ENCODE measurements at regions not wholly inside any gene's neighbourhood (a gene's known extent, or its start where the extent isn't known, plus 50 kb on each side); places are given as distances from the start of the nearest gene placed in this dataset.

DNA sequence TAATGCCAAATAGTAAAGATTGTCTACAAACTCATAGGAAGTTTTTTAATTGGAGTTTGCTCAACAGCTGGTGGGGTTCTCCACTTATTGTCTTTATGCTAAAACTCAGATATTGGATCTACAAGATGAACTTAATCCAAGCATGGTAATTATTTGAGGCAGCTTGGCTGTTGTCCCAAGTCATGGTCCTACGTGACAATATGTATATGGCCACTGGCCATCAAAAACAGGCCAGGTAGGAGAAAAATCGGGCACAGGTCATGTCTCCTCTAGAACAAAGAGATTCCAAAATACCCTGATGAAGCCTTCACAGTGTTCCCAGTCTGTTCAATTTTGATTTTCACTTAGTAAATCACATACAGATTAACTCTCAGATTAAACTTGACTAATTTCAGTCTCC, 606.4 kb downstream of the TNS3 start:
- Histone ChIP-seq H3K4me3 (no peak overlapping the region), H2AFZ (ENCODE audit: control insufficient read depth, low read depth, low read length) (no peak overlapping the region), H3K4me2 (ENCODE audit: control insufficient read depth, insufficient read depth) (no peak overlapping the region), H4K20me1 (ENCODE audit: control insufficient read depth, insufficient read depth) (no peaks in the 10 kb centered on the region), H3K9ac (ENCODE audit: control insufficient read depth, insufficient read depth, low read length) (no peak overlapping the region), H3K27me3 (replicated peaks in 1 of 2; ENCODE audit: control insufficient read depth in 2 of 2, insufficient read depth in 2 of 2, low read length in 1 of 2) (no peaks in the 10 kb centered on the region), H3K9me3 (replicated peaks; ENCODE audit: control insufficient read depth, insufficient read depth, low read length) (no peaks in the 10 kb centered on the region), H3K79me2 (ENCODE audit: control insufficient read depth, insufficient read depth, low read length) (no peaks in the 10 kb centered on the region), H3K4me1 (ENCODE audit: control insufficient read depth, insufficient read depth, low read length) (no peaks in the 10 kb centered on the region), H3K36me3 (ENCODE audit: control insufficient read depth in 2 of 2, insufficient read depth in 2 of 2, low read length in 1 of 2) (no peaks in the 10 kb centered on the region), H3K27ac (ENCODE audit: control insufficient read depth, insufficient read depth) (no peak overlapping the region)
- intact Hi-C loops (cut with micrococcal nuclease; ENCODE audit: unreplicated experiment) (no loop called here), in situ Hi-C loops (cut with MboI) (no loop called here)
- no TSS peak for BruUV-seq (replicated peaks)
- DNase-seq (ENCODE audit: low read depth, low spot score) (no peak), ATAC-seq (no peak), FAIRE-seq (no peak)
- ChIA-PET RAD21 (ENCODE audit: unreplicated experiment) (no interaction called here), SMC1A (ENCODE audit: uncharacterized antibody, unreplicated experiment) (interaction anchor here (0.6 to 1.2 kb wide), 2 partner anchors 27 to 574 kb away, joined by 3 to 4 read pairs; no protein-coding TSS in a partner anchor), POLR2A (no interaction called here), CTCF (interaction anchor here (0.6 kb wide), 1 partner anchor 309 kb away, joined by 5 read pairs; no protein-coding TSS in a partner anchor)
- 10% methylated on average over 2 of the region's 2 CpGs for WGBS (ENCODE audit: insufficient coverage, insufficient replicate concordance, low lambda C conversion rate, missing lambda C conversion rate)
- TF ChIP-seq, protein P1, sequence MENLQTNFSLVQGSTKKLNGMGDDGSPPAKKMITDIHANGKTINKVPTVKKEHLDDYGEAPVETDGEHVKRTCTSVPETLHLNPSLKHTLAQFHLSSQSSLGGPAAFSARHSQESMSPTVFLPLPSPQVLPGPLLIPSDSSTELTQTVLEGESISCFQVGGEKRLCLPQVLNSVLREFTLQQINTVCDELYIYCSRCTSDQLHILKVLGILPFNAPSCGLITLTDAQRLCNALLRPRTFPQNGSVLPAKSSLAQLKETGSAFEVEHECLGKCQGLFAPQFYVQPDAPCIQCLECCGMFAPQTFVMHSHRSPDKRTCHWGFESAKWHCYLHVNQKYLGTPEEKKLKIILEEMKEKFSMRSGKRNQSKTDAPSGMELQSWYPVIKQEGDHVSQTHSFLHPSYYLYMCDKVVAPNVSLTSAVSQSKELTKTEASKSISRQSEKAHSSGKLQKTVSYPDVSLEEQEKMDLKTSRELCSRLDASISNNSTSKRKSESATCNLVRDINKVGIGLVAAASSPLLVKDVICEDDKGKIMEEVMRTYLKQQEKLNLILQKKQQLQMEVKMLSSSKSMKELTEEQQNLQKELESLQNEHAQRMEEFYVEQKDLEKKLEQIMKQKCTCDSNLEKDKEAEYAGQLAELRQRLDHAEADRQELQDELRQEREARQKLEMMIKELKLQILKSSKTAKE (IDR thresholded peaks at IDR 0.05; ENCODE audit: low read depth, poor library complexity, severe bottlenecking): no peak
- TF ChIP-seq NR2C1 (IDR thresholded peaks at IDR 0.05) (no peak), BRCA1 (IDR thresholded peaks at IDR 0.05; ENCODE audit: low read depth, low read length) (no peak), TCF12 (IDR thresholded peaks at IDR 0.05; ENCODE audit: low read depth, low read length) (no peak), SMC3 (IDR thresholded peaks at IDR 0.05; ENCODE audit: borderline replicate concordance, low read length) (no peak), WRNIP1 (IDR thresholded peaks at IDR 0.05; ENCODE audit: borderline replicate concordance, low read depth, low read length) (no peak), NR2F1 (conservative IDR thresholded peaks at IDR 0.05) (no peak), ZNF217 (IDR thresholded peaks at IDR 0.05) (no peak), BMI1 (IDR thresholded peaks at IDR 0.05; ENCODE audit: borderline replicate concordance) (no peak), ATF3 (IDR thresholded peaks at IDR 0.05; ENCODE audit: borderline replicate concordance, extremely low read depth, low read depth, low read length) (no peak), RBBP5 (conservative IDR thresholded peaks at IDR 0.05) (no peak), EGR1 (IDR thresholded peaks at IDR 0.05; ENCODE audit: borderline replicate concordance in 1 of 2, low read depth in 2 of 2, low read length in 2 of 2) (no peak), TCF3 (IDR thresholded peaks at IDR 0.05; ENCODE audit: borderline replicate concordance, insufficient read depth, low read depth, low read length) (no peak)
- TF ChIP-seq, protein P2, sequence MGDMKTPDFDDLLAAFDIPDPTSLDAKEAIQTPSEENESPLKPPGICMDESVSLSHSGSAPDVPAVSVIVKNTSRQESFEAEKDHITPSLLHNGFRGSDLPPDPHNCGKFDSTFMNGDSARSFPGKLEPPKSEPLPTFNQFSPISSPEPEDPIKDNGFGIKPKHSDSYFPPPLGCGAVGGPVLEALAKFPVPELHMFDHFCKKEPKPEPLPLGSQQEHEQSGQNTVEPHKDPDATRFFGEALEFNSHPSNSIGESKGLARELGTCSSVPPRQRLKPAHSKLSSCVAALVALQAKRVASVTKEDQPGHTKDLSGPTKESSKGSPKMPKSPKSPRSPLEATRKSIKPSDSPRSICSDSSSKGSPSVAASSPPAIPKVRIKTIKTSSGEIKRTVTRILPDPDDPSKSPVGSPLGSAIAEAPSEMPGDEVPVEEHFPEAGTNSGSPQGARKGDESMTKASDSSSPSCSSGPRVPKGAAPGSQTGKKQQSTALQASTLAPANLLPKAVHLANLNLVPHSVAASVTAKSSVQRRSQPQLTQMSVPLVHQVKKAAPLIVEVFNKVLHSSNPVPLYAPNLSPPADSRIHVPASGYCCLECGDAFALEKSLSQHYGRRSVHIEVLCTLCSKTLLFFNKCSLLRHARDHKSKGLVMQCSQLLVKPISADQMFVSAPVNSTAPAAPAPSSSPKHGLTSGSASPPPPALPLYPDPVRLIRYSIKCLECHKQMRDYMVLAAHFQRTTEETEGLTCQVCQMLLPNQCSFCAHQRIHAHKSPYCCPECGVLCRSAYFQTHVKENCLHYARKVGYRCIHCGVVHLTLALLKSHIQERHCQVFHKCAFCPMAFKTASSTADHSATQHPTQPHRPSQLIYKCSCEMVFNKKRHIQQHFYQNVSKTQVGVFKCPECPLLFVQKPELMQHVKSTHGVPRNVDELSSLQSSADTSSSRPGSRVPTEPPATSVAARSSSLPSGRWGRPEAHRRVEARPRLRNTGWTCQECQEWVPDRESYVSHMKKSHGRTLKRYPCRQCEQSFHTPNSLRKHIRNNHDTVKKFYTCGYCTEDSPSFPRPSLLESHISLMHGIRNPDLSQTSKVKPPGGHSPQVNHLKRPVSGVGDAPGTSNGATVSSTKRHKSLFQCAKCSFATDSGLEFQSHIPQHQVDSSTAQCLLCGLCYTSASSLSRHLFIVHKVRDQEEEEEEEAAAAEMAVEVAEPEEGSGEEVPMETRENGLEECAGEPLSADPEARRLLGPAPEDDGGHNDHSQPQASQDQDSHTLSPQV (IDR thresholded peaks at IDR 0.05): no peak
- TF ChIP-seq, protein P3, sequence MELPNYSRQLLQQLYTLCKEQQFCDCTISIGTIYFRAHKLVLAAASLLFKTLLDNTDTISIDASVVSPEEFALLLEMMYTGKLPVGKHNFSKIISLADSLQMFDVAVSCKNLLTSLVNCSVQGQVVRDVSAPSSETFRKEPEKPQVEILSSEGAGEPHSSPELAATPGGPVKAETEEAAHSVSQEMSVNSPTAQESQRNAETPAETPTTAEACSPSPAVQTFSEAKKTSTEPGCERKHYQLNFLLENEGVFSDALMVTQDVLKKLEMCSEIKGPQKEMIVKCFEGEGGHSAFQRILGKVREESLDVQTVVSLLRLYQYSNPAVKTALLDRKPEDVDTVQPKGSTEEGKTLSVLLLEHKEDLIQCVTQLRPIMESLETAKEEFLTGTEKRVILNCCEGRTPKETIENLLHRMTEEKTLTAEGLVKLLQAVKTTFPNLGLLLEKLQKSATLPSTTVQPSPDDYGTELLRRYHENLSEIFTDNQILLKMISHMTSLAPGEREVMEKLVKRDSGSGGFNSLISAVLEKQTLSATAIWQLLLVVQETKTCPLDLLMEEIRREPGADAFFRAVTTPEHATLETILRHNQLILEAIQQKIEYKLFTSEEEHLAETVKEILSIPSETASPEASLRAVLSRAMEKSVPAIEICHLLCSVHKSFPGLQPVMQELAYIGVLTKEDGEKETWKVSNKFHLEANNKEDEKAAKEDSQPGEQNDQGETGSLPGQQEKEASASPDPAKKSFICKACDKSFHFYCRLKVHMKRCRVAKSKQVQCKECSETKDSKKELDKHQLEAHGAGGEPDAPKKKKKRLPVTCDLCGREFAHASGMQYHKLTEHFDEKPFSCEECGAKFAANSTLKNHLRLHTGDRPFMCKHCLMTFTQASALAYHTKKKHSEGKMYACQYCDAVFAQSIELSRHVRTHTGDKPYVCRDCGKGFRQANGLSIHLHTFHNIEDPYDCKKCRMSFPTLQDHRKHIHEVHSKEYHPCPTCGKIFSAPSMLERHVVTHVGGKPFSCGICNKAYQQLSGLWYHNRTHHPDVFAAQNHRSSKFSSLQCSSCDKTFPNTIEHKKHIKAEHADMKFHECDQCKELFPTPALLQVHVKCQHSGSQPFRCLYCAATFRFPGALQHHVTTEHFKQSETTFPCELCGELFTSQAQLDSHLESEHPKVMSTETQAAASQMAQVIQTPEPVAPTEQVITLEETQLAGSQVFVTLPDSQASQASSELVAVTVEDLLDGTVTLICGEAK (IDR thresholded peaks at IDR 0.05; ENCODE audit: borderline replicate concordance): no peak
